Fibroblast of lung (primary cell): ENCODE measurements at regions not wholly inside any gene's neighbourhood (a gene's known extent, or its start where the extent isn't known, plus 50 kb on each side); places are given as distances from the start of the nearest gene placed in this dataset.

Experiments used
- DNase-seq, 2 donors: peaks; one replicate each; pipeline versions ENCODE4 v3.0.0 to v3.0.0-alpha.2; 2010; ENCODE audit warnings: low read depth in 2 of 2
- H2AFZ ChIP-seq: 2 replicates; pipeline ENCODE4 v1.5.1; 2012; ENCODE audit warnings: low read length, control low read depth, inconsistent platforms
- H3K27ac ChIP-seq: 2 replicates; pipeline ENCODE4 v1.5.1; 2011; ENCODE audit warnings: low read length, control low read depth; ENCODE audit not compliant: insufficient read depth
- H3K27me3 ChIP-seq: 2 replicates; pipeline ENCODE4 v1.5.1; 2011; ENCODE audit warnings: mild to moderate bottlenecking, low read length; ENCODE audit not compliant: control insufficient read depth, insufficient read depth
- H3K36me3 ChIP-seq: 2 replicates; pipeline ENCODE4 v1.5.1; 2011; ENCODE audit warnings: low read length; ENCODE audit not compliant: control insufficient read depth, insufficient read depth
- H3K4me1 ChIP-seq: 2 replicates; pipeline ENCODE4 v1.5.1; 2011; ENCODE audit warnings: low read length; ENCODE audit not compliant: control insufficient read depth, insufficient read depth; ENCODE audit errors: extremely low read depth
- H3K4me2 ChIP-seq: 2 replicates; pipeline ENCODE4 v1.5.1; 2011; ENCODE audit warnings: low read length, control low read depth; ENCODE audit not compliant: insufficient read depth; ENCODE audit errors: extremely low read depth
- H3K4me3 ChIP-seq, 4 experiments: fragments of 200-600 bp in 1 of 4; sonication (generic) in 1 of 4; replicated peaks in 1 of 4; 2 replicates each; pipeline ENCODE4 v1.5.1; 2011 to 2016; ENCODE audit warnings: low read length in 4 of 4, low read depth in 3 of 4, mild to moderate bottlenecking in 3 of 4, control low read depth in 2 of 4, inconsistent platforms in 1 of 4, mixed read lengths in 1 of 4; ENCODE audit not compliant: insufficient read depth in 1 of 4; ENCODE audit errors: control extremely low read depth in 1 of 4
- H3K79me2 ChIP-seq: 2 replicates; pipeline ENCODE4 v1.5.1; 2012; ENCODE audit warnings: mild to moderate bottlenecking, low read length, inconsistent platforms; ENCODE audit not compliant: control insufficient read depth, insufficient read depth
- H3K9ac ChIP-seq: 2 replicates; pipeline ENCODE4 v1.5.1; 2011; ENCODE audit warnings: mild to moderate bottlenecking, low read length, control low read depth; ENCODE audit not compliant: insufficient read depth
- H3K9me3 ChIP-seq: 2 replicates; pipeline ENCODE4 v1.5.1; 2012; ENCODE audit warnings: low read depth, low read length; ENCODE audit not compliant: control insufficient read depth, insufficient read depth
- H4K20me1 ChIP-seq: 2 replicates; pipeline ENCODE4 v1.5.1; 2011; ENCODE audit warnings: low read length; ENCODE audit not compliant: control insufficient read depth, insufficient read depth; ENCODE audit errors: extremely low read depth
- EZH2 ChIP-seq: IDR thresholded peaks from 2 replicates; pipeline ENCODE4 v1.5.1; 2012; ENCODE audit warnings: low read length, control low read depth, mild to moderate bottlenecking; ENCODE audit errors: missing control alignments
- TF ChIP-seq, protein P1 (sequence below), 2 donors: IDR thresholded peaks in 1 of 2; conservative IDR thresholded peaks in 1 of 2; 1 replicate in 1 of 2; 2 replicates in 1 of 2; pipeline ENCODE4 v1.5.1; 2011 to 2012; ENCODE audit warnings: low read length in 2 of 2, control low read depth in 1 of 2, inconsistent platforms in 1 of 2, low read depth in 1 of 2, mild to moderate bottlenecking in 1 of 2

DNA sequence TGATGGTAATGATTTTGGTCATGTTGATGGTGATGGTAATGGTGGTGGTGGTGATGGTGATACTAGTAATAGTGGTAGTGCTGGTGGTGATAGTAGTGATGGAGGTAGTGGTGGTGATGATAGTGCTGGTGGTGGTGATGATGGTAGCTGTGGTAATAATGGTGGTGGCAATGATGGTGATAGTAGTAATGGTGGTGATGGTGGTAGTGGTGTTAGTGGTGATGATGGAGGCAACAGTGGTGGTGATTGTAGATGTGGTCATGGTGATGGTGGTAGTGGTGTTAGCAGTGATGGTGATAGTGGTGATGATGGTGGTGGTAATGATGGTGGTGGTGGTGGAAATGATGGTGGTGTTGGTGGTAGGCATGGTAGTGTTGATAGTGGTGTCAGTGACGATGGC lies 127.0 kb upstream of the RPL38 start:
- Histone ChIP-seq H3K27ac (no peak overlapping the region), H3K4me3 (no peak overlapping the region)

DNA sequence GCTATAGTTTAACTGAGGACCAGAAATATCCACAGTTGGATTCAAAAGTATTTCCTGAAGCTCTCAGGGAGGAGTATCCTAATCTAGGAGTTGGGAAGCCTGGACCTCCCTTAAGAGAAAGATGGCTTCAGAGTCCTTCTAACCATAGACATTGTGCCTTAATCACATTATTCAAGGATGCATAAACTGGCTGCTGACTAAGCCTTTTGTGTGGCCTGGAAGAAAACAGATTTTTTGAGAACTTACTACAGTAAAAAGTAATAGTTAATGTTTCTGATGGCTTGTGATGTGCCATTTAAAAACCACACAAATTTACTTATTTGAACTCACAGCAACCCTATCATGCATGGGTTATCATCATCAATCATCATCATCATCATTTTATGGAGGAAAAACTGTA lies 126.2 kb upstream of the RPL38 start:
- Histone ChIP-seq H3K27me3 (no peaks in the 10 kb centered on the region), H3K79me2 (no peaks in the 10 kb centered on the region), H4K20me1 (peaks cover 2% of the 10 kb centered on the region), H3K27ac (no peak overlapping the region), H3K9ac (no peak overlapping the region), H3K4me1 (no peaks in the 10 kb centered on the region), H3K36me3 (no peaks in the 10 kb centered on the region), H3K4me3 (no peak overlapping the region), H2AFZ (no peak overlapping the region), H3K4me2 (no peak overlapping the region), H3K9me3 (peaks cover 1% of the 10 kb centered on the region)
- TF ChIP-seq, protein P1, sequence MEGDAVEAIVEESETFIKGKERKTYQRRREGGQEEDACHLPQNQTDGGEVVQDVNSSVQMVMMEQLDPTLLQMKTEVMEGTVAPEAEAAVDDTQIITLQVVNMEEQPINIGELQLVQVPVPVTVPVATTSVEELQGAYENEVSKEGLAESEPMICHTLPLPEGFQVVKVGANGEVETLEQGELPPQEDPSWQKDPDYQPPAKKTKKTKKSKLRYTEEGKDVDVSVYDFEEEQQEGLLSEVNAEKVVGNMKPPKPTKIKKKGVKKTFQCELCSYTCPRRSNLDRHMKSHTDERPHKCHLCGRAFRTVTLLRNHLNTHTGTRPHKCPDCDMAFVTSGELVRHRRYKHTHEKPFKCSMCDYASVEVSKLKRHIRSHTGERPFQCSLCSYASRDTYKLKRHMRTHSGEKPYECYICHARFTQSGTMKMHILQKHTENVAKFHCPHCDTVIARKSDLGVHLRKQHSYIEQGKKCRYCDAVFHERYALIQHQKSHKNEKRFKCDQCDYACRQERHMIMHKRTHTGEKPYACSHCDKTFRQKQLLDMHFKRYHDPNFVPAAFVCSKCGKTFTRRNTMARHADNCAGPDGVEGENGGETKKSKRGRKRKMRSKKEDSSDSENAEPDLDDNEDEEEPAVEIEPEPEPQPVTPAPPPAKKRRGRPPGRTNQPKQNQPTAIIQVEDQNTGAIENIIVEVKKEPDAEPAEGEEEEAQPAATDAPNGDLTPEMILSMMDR (conservative IDR thresholded peaks at IDR 0.05 in 1 of 2, IDR thresholded peaks at IDR 0.05 in 1 of 2; ENCODE audit: low read depth in 1 of 2, low read length in 2 of 2): no peak
- TF ChIP-seq EZH2: no peak
- no peak for DNase-seq

More for the DNA sequence above, 127.0 kb upstream of the RPL38 start:
- no peaks in the 10 kb centered on the region for H3K27me3 ChIP-seq
- H3K36me3 ChIP-seq: no peaks in the 10 kb centered on the region
- no peak overlapping the region for H3K4me2 ChIP-seq
- H3K9ac ChIP-seq: no peak overlapping the region
- TF ChIP-seq EZH2: no peak
- TF ChIP-seq, protein P1 (conservative IDR thresholded peaks at IDR 0.05 in 1 of 2, IDR thresholded peaks at IDR 0.05 in 1 of 2; ENCODE audit: low read depth in 1 of 2, low read length in 2 of 2): no peak
- H4K20me1 ChIP-seq: peaks cover 2% of the 10 kb centered on the region
- no peak for DNase-seq
- no peaks in the 10 kb centered on the region for H3K79me2 ChIP-seq
- H3K9me3 ChIP-seq: peaks cover 1% of the 10 kb centered on the region
- no peaks in the 10 kb centered on the region for H3K4me1 ChIP-seq
- H2AFZ ChIP-seq: no peak overlapping the region

DNA sequence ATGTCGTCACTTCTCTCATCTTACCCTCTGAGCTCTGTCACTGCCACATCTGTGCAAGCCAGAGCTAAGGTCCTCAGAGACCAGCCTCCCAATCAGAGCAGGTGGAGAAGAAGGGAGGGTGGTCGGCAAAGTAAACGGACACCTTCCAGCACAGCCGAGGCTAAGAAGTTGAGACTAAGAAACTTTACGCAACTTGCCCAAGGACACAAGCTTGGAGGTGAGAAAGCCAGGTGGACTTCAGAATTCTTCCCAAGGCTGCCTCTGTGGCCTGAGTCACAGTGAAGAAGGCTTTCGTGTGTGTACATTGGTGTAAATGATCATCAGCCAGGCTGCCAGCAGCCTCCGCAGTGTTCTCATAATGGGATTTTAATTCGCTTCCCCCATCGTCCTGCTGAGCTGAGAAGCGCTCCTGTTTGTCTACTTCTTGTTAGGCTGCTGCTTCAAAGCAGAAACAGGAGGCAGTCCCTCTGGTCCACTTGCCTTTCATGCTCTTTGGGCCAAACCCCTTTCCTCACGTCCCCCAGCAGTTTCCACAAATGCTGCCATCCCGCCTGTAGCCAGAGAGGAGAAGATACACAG lies 125.0 kb upstream of the RPL38 start:
- Histone ChIP-seq H3K9me3 (peaks cover 1% of the 10 kb centered on the region), H3K36me3 (no peaks in the 10 kb centered on the region), H3K4me2 (no peak overlapping the region), H3K79me2 (no peaks in the 10 kb centered on the region), H2AFZ (no peak overlapping the region), H3K27me3 (no peaks in the 10 kb centered on the region), H4K20me1 (no peaks in the 10 kb centered on the region), H3K4me1 (no peaks in the 10 kb centered on the region), H3K4me3 (no peak overlapping the region), H3K9ac (no peak overlapping the region), H3K27ac (no peak overlapping the region)
- TF ChIP-seq, protein P1 (conservative IDR thresholded peaks at IDR 0.05 in 1 of 2, IDR thresholded peaks at IDR 0.05 in 1 of 2; ENCODE audit: low read depth in 1 of 2, low read length in 2 of 2): no peak
- no peak for TF ChIP-seq EZH2
- no peak for DNase-seq
